Breast epithelium (tissue), 3 donors: ENCODE measurements at regions not wholly inside any gene's neighbourhood (a gene's known extent, or its start where the extent isn't known, plus 50 kb on each side); places are given as distances from the start of the nearest gene placed in this dataset.

Source experiments
- CTCF ChIP-seq, 3 donors: fragments of 450-650 bp; IDR thresholded peaks; one replicate each; pipeline ENCODE4 v1.5.1; 2016 to 2017; ENCODE audit warnings: antibody characterized with exemption in 3 of 3, mild to moderate bottlenecking in 3 of 3, moderate library complexity in 3 of 3
- POLR2A ChIP-seq: fragments of 450-650 bp; IDR thresholded peaks from one replicate; pipeline ENCODE4 v1.6.1; 2016; ENCODE audit warnings: antibody characterized with exemption, mild to moderate bottlenecking, moderate library complexity

GRCh38 chr2:52874466-52875106 is 893.0 kb upstream of the CHAC2 start:
- TF ChIP-seq CTCF (IDR thresholded peaks at IDR 0.05) (no peak), POLR2A (no peak)
